ENCODE measurements at regions not wholly inside any gene's neighbourhood (a gene's known extent, or its start where the extent isn't known, plus 50 kb on each side); places are given as distances from the start of the nearest gene placed in this dataset.

DNA sequence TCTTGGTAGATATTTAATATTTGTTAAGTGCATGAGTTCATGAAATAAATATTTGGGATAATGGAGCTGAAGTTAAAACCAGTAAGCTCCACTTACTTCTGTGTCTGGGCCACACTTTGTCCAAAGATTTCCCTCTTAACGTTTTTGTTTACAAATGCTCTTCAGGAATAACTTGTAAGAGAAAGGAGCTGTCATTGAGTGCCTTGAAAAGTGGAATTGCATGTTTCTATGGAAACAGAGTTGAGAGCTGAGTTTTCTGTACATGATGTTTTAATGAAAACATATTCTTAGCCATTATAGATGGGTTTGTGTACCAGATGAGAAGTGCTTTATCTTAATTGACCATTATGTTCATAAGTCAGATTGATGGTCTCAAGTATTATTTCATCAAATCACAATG lies 1045.4 kb upstream of the EEF2KMT start:
- Histone ChIP-seq H2AFZ (ENCODE audit: control insufficient read depth, low read length) (no peak overlapping the region), H3K79me2 (ENCODE audit: control insufficient read depth, insufficient read depth, low read length) (no peaks in the 10 kb centered on the region), H3K4me2 (ENCODE audit: control insufficient read depth, extremely low read depth, insufficient read depth, low read depth, low read length) (no peak overlapping the region), H3K36me3 (ENCODE audit: control insufficient read depth in 2 of 2, extremely low read depth in 1 of 2, insufficient read depth in 2 of 2, low read length in 2 of 2) (no peaks in the 10 kb centered on the region), H3K27ac (ENCODE audit: control insufficient read depth, insufficient read depth, low read length) (no peak overlapping the region), H3K4me1 (ENCODE audit: control insufficient read depth, extremely low read depth, insufficient read depth, low read length) (no peaks in the 10 kb centered on the region), H3K9me1 (ENCODE audit: control insufficient read depth, extremely low read depth, insufficient read depth, low read length) (no peaks in the 10 kb centered on the region), H4K20me1 (ENCODE audit: control insufficient read depth, extremely low read depth, insufficient read depth, low read length) (no peaks in the 10 kb centered on the region), H3K27me3 (ENCODE audit: control insufficient read depth, extremely low read depth, insufficient read depth, low read length) (no peaks in the 10 kb centered on the region), H3K9ac (ENCODE audit: control insufficient read depth, extremely low read depth, insufficient read depth, low read length) (no peak overlapping the region), H3K4me3 (ENCODE audit: control insufficient read depth in 2 of 3, extremely low read depth in 1 of 3, insufficient read depth in 2 of 3, low read depth in 1 of 3, low read length in 3 of 3) (no peak overlapping the region), H3K9me3 (ENCODE audit: control insufficient read depth, low read depth, low read length) (peaks cover 5% of the 10 kb centered on the region)
- TF ChIP-seq, protein P1, sequence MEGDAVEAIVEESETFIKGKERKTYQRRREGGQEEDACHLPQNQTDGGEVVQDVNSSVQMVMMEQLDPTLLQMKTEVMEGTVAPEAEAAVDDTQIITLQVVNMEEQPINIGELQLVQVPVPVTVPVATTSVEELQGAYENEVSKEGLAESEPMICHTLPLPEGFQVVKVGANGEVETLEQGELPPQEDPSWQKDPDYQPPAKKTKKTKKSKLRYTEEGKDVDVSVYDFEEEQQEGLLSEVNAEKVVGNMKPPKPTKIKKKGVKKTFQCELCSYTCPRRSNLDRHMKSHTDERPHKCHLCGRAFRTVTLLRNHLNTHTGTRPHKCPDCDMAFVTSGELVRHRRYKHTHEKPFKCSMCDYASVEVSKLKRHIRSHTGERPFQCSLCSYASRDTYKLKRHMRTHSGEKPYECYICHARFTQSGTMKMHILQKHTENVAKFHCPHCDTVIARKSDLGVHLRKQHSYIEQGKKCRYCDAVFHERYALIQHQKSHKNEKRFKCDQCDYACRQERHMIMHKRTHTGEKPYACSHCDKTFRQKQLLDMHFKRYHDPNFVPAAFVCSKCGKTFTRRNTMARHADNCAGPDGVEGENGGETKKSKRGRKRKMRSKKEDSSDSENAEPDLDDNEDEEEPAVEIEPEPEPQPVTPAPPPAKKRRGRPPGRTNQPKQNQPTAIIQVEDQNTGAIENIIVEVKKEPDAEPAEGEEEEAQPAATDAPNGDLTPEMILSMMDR (optimal IDR thresholded peaks at IDR 0.05 in 1 of 3, IDR thresholded peaks at IDR 0.05 in 1 of 3, conservative IDR thresholded peaks at IDR 0.05 in 1 of 3; ENCODE audit: extremely low read depth in 1 of 3, insufficient read depth in 2 of 3, low read length in 3 of 3): no peak
- TF ChIP-seq EZH2 (IDR thresholded peaks at IDR 0.05; ENCODE audit: low read length): no peak
- dilution Hi-C loops (cut with MboI; ENCODE audit: extremely low pct_ligation_motif_present, low sequenced_read_pairs): no loop called here
- DNase-seq (ENCODE audit: low read depth, low spot score): no peak
- FAIRE-seq: no peak

DNA sequence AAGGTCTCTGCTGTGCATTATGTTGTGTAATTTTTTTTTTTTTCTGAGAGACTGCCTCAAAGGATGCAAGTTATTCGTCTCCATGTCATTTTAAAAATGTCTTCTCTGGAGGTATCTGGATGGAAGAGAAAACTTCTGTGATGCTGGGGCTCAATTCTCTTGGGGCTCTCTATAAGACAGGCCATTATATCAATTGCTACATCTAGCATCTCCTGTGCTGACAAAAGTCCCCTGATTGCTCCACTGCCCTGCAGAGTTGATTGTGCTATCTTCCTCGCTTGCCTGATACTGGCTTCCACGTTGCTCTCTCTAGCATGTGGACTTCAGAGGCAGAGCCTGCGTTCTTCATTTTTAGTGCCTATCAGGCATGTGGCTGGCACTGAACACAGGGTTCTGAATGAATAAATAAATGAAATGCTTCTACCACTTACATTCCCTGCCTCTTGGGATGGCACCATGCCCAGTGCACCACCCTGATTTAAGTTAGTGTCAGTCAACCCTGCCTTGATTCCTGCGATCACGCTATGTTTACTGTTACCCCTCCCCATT lies 1035.5 kb upstream of the EEF2KMT start:
- no peak overlapping the region for H3K4me2 ChIP-seq (ENCODE audit: control insufficient read depth, extremely low read depth, insufficient read depth, low read depth, low read length)
- H3K36me3 ChIP-seq (ENCODE audit: control insufficient read depth in 2 of 2, extremely low read depth in 1 of 2, insufficient read depth in 2 of 2, low read length in 2 of 2): no peaks in the 10 kb centered on the region
- DNase-seq (ENCODE audit: low read depth, low spot score) (no peak), FAIRE-seq (no peak)
- no peaks in the 10 kb centered on the region for H3K9me3 ChIP-seq (ENCODE audit: control insufficient read depth, low read depth, low read length)
- no peak overlapping the region for H3K9ac ChIP-seq (ENCODE audit: control insufficient read depth, extremely low read depth, insufficient read depth, low read length)
- H3K4me1 ChIP-seq (ENCODE audit: control insufficient read depth, extremely low read depth, insufficient read depth, low read length): no peaks in the 10 kb centered on the region
- no peaks in the 10 kb centered on the region for H3K9me1 ChIP-seq (ENCODE audit: control insufficient read depth, extremely low read depth, insufficient read depth, low read length)
- H4K20me1 ChIP-seq (ENCODE audit: control insufficient read depth, extremely low read depth, insufficient read depth, low read length): no peaks in the 10 kb centered on the region
- dilution Hi-C loops (cut with MboI; ENCODE audit: extremely low pct_ligation_motif_present, low sequenced_read_pairs): no loop called here
- H3K4me3 ChIP-seq (ENCODE audit: control insufficient read depth in 2 of 3, extremely low read depth in 1 of 3, insufficient read depth in 2 of 3, low read depth in 1 of 3, low read length in 3 of 3): no peak overlapping the region
- H2AFZ ChIP-seq (ENCODE audit: control insufficient read depth, low read length): no peak overlapping the region
- TF ChIP-seq, protein P1 (optimal IDR thresholded peaks at IDR 0.05 in 1 of 3, IDR thresholded peaks at IDR 0.05 in 1 of 3, conservative IDR thresholded peaks at IDR 0.05 in 1 of 3; ENCODE audit: extremely low read depth in 1 of 3, insufficient read depth in 2 of 3, low read length in 3 of 3): no peak
- TF ChIP-seq EZH2 (IDR thresholded peaks at IDR 0.05; ENCODE audit: low read length): no peak
- no peaks in the 10 kb centered on the region for H3K27me3 ChIP-seq (ENCODE audit: control insufficient read depth, extremely low read depth, insufficient read depth, low read length)
- no peaks in the 10 kb centered on the region for H3K79me2 ChIP-seq (ENCODE audit: control insufficient read depth, insufficient read depth, low read length)
- H3K27ac ChIP-seq (ENCODE audit: control insufficient read depth, insufficient read depth, low read length): no peak overlapping the region

Measured in keratinocyte (primary cell).